ENCODE measurements at regions not wholly inside any gene's neighbourhood (a gene's known extent, or its start where the extent isn't known, plus 50 kb on each side); places are given as distances from the start of the nearest gene placed in this dataset.

- TF ChIP-seq HDGF (IDR thresholded peaks at IDR 0.05; ENCODE audit: borderline replicate concordance) (no peak), FOXA1 (IDR thresholded peaks at IDR 0.05) (no peak), BHLHE40 (IDR thresholded peaks at IDR 0.05; ENCODE audit: borderline replicate concordance) (no peak), ARNT (IDR thresholded peaks at IDR 0.05) (no peak), ZNF384 (IDR thresholded peaks at IDR 0.05) (no peak), SUZ12 (IDR thresholded peaks at IDR 0.05) (no peak), LEF1 (IDR thresholded peaks at IDR 0.05; ENCODE audit: borderline replicate concordance) (no peak), FOXM1 (IDR thresholded peaks at IDR 0.05; ENCODE audit: borderline replicate concordance) (no peak), NFRKB (IDR thresholded peaks at IDR 0.05) (no peak), FOXK2 (IDR thresholded peaks at IDR 0.05) (no peak), SP1 (IDR thresholded peaks at IDR 0.05) (no peak), TARDBP (IDR thresholded peaks at IDR 0.05) (no peak)
Observed at GRCh38 chr4:106424426-106424825, 55.8 kb upstream of the GIMD1 start.
